Esophagus mucosa (tissue), 1 donor: ENCODE measurements at regions not wholly inside any gene's neighbourhood (a gene's known extent, or its start where the extent isn't known, plus 50 kb on each side); places are given as distances from the start of the nearest gene placed in this dataset.
"Not testable (repeated sequence)": the region's sequence is repeated elsewhere in the genome, so short reads cannot be mapped to it uniquely, and the experiment has no call there.

Source experiments
- ATAC-seq: fragments of 200-7000 bp; cut with Tn5 transposase; one replicate; pipeline ENCODE4 v1.9.1; 2020
- donor health status: DM: yes; HTN: yes; CAD: no.

- peak; percentile 94 for ATAC-seq
Observed at GRCh38 chr7:149714081-149714909, 59.1 kb downstream of the ZNF467 start.

GRCh38 chr7:149713731-149714068 lies 59.7 kb downstream of the ZNF467 start:
- ATAC-seq = no peak

GRCh38 chr7:149713061-149713730 lies 60.2 kb downstream of the ZNF467 start:
- ATAC-seq = no peak

GRCh38 chr7:149708026-149708425 lies 65.4 kb downstream of the ZNF467 start:
- ATAC-seq = no peak

GRCh38 chr7:149707448-149707886 lies 65.9 kb downstream of the ZNF467 start:
- ATAC-seq = peak; percentile 45

- ATAC-seq = no peak
Observed at GRCh38 chr7:149706398-149706797, 67.0 kb downstream of the ZNF467 start.

- ATAC-seq = no peak
Observed at GRCh38 chr7:149704507-149704906, 68.9 kb downstream of the ZNF467 start.

- ATAC-seq = no peak
Observed at GRCh38 chr7:149703044-149703650, 70.2 kb downstream of the ZNF467 start.

GRCh38 chr7:149701495-149702240 lies 71.7 kb downstream of the ZNF467 start:
- ATAC-seq = no peak

- ATAC-seq = not testable (repeated sequence)
Observed at GRCh38 chr7:149697767-149698166, 75.6 kb downstream of the ZNF467 start.

- ATAC-seq = no peak
Observed at GRCh38 chr7:149696280-149696679, 77.1 kb downstream of the ZNF467 start.

GRCh38 chr7:149692557-149692982 lies 80.8 kb downstream of the ZNF467 start:
- no peak for ATAC-seq

- ATAC-seq = no peak
Observed at GRCh38 chr7:149692056-149692455, 81.3 kb downstream of the ZNF467 start.

- ATAC-seq = peak; percentile 63
Observed at GRCh38 chr7:149690688-149691446, 82.5 kb downstream of the ZNF467 start.

- no peak for ATAC-seq
Observed at GRCh38 chr7:149689291-149689721, 84.1 kb downstream of the ZNF467 start.

GRCh38 chr7:149688836-149689235 lies 84.6 kb downstream of the ZNF467 start:
- ATAC-seq = no peak

GRCh38 chr7:149687820-149688219 lies 85.6 kb downstream of the ZNF467 start:
- not testable (repeated sequence) for ATAC-seq

- ATAC-seq = no peak
Observed at GRCh38 chr7:149686449-149686848, 86.9 kb downstream of the ZNF467 start.

- ATAC-seq = no peak
Observed at GRCh38 chr7:149686011-149686410, 87.4 kb downstream of the ZNF467 start.

- no peak for ATAC-seq
Observed at GRCh38 chr7:149685455-149685854, 87.9 kb downstream of the ZNF467 start.

- ATAC-seq = no peak
Observed at GRCh38 chr7:149683898-149684297, 89.5 kb downstream of the ZNF467 start.

GRCh38 chr7:149683181-149683580 lies 90.2 kb downstream of the ZNF467 start:
- no peak for ATAC-seq
